CD4-positive, alpha-beta T cell (primary cell): ENCODE measurements at regions not wholly inside any gene's neighbourhood (a gene's known extent, or its start where the extent isn't known, plus 50 kb on each side); places are given as distances from the start of the nearest gene placed in this dataset.

Experiments used
- ATAC-seq: fragments of 200-7000 bp; cut with Tn5 transposase; one replicate; pipeline ENCODE4 v1.10.0; 2022; ENCODE audit warnings: mild to moderate bottlenecking; ENCODE audit not compliant: poor library complexity
- CTCF ChIA-PET: fragments of 350-600 bp; sonication (Branson Sonifier 250); formaldehyde crosslinking; loops from one replicate; lab custom pipeline; 2021; ENCODE audit warnings: antibody characterized with exemption, inconsistent platforms; lab: Charles Lee
- POLR2A ChIA-PET: fragments of 350-600 bp; sonication (Branson Sonifier 250); formaldehyde crosslinking; loops from one replicate; lab custom pipeline; 2021; ENCODE audit warnings: antibody characterized with exemption, inconsistent platforms; lab: Charles Lee
- DNase-seq, 14 experiments: peaks; one replicate each; pipeline ENCODE4 v3.0.0-alpha.2; 2013 to 2020; ENCODE audit warnings: mixed read lengths in 2 of 14
- H3K27ac ChIP-seq, 2 donors: one replicate each; pipeline versions ENCODE4 v1.5.1 to v1.7.0; 2013; ENCODE audit warnings: low read length in 2 of 2, low read depth in 1 of 2, mild to moderate bottlenecking in 1 of 2
- H3K27me3 ChIP-seq, 2 experiments: 1 replicate in 1 of 2; 2 replicates in 1 of 2; pipeline versions ENCODE4 v1.6.1 to v1.7.0; 2013; ENCODE audit warnings: low read length in 2 of 2, control low read depth in 1 of 2, mild to moderate bottlenecking in 1 of 2, moderate library complexity in 1 of 2; ENCODE audit not compliant: insufficient read depth in 2 of 2, control insufficient read depth in 1 of 2
- H3K36me3 ChIP-seq: one replicate; pipeline ENCODE4 v1.6.1; 2013; ENCODE audit warnings: low read length, control low read depth; ENCODE audit not compliant: insufficient read depth
- H3K4me1 ChIP-seq: one replicate; pipeline ENCODE4 v1.6.1; 2013; ENCODE audit warnings: low read length, control low read depth; ENCODE audit not compliant: insufficient read depth
- H3K4me3 ChIP-seq: one replicate; pipeline ENCODE4 v1.5.1; 2013; ENCODE audit warnings: mild to moderate bottlenecking, low read length, moderate library complexity
- H3K9me3 ChIP-seq, 2 experiments: 1 replicate in 1 of 2; 2 replicates in 1 of 2; pipeline versions ENCODE4 v1.6.1 to v1.7.0; 2013; ENCODE audit warnings: low read length in 2 of 2, mild to moderate bottlenecking in 2 of 2, control low read depth in 1 of 2, moderate library complexity in 1 of 2; ENCODE audit not compliant: control insufficient read depth in 1 of 2, insufficient read depth in 1 of 2
- H3K27ac Mint-ChIP-seq: one replicate; pipeline ENCODE4 v1.8.0; 2020; ENCODE audit warnings: mixed read lengths
- H3K27me3 Mint-ChIP-seq: one replicate; pipeline ENCODE4 v1.8.0; 2021; ENCODE audit warnings: mixed read lengths
- H3K36me3 Mint-ChIP-seq: one replicate; pipeline ENCODE4 v1.8.0; 2021; ENCODE audit warnings: low read depth, mixed read lengths
- H3K4me1 Mint-ChIP-seq: one replicate; pipeline ENCODE4 v1.8.0; 2021; ENCODE audit warnings: low read depth, mixed read lengths
- H3K4me3 Mint-ChIP-seq: one replicate; pipeline ENCODE4 v1.8.0; 2020; ENCODE audit warnings: mild to moderate bottlenecking, mixed read lengths
- H3K9me3 Mint-ChIP-seq: one replicate; pipeline ENCODE4 v1.8.0; 2020; ENCODE audit warnings: mixed read lengths
- intact Hi-C, 2 experiments: fragments of 100-400 bp; cut with DNase I in 1 of 2; cut with micrococcal nuclease in 1 of 2; formaldehyde crosslinking; loops; one replicate each; pipeline versions ENCODE4 v1.15.1 to v1.9.0; 2023 to 2025; cut with DNase I, micrococcal nuclease
- TF ChIP-seq, protein P1 (sequence below): fragments of 200-600 bp; IDR thresholded peaks from one replicate; pipeline ENCODE4 v1.8.0; 2022; ENCODE audit warnings: antibody characterized with exemption, mild to moderate bottlenecking

- DNase-seq (no peak), ATAC-seq (no peak)
- H3K9me3 Mint-ChIP-seq, result no peaks in the 10 kb centered on the region
- TF ChIP-seq, protein P1, sequence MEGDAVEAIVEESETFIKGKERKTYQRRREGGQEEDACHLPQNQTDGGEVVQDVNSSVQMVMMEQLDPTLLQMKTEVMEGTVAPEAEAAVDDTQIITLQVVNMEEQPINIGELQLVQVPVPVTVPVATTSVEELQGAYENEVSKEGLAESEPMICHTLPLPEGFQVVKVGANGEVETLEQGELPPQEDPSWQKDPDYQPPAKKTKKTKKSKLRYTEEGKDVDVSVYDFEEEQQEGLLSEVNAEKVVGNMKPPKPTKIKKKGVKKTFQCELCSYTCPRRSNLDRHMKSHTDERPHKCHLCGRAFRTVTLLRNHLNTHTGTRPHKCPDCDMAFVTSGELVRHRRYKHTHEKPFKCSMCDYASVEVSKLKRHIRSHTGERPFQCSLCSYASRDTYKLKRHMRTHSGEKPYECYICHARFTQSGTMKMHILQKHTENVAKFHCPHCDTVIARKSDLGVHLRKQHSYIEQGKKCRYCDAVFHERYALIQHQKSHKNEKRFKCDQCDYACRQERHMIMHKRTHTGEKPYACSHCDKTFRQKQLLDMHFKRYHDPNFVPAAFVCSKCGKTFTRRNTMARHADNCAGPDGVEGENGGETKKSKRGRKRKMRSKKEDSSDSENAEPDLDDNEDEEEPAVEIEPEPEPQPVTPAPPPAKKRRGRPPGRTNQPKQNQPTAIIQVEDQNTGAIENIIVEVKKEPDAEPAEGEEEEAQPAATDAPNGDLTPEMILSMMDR, result no peak
- no peak overlapping the region for H3K4me3 ChIP-seq
- H3K9me3 ChIP-seq, result no peaks in the 10 kb centered on the region
- H3K27me3 ChIP-seq, result no peaks in the 10 kb centered on the region
- POLR2A ChIA-PET, result no interaction called here
- no peaks in the 10 kb centered on the region for H3K36me3 Mint-ChIP-seq
- no peak overlapping the region for H3K27ac Mint-ChIP-seq
- no peaks in the 10 kb centered on the region for H3K4me1 Mint-ChIP-seq
- no peaks in the 10 kb centered on the region for H3K36me3 ChIP-seq
- H3K4me1 ChIP-seq, result no peaks in the 10 kb centered on the region
- intact Hi-C loops, result no loop called here
- peaks cover 4% of the 10 kb centered on the region for H3K27me3 Mint-ChIP-seq
- no peak overlapping the region for H3K4me3 Mint-ChIP-seq
- H3K27ac ChIP-seq, result no peak overlapping the region
- CTCF ChIA-PET, result no interaction called here
These were observed 140.8 kb upstream of the ZNF462 start for GRCh38 chr9:106722051-106722753.

DNA sequence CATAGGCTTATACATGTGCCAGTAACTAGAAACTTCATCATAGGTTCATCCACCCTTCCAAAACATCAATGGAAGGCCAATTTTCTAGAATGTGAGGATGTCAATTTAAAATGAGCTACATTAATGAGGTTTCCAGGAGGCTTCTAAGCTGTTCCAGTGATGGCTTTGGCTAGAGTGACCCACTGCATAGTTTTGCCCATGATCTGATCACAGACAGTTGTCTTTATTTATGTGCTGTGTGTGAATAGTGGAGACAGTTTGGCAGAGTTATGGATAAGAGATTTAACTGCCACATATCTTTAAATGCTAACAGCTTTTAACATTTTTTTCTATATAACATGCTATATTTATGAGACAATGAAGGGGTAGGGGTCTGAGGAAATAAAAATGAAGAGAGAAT, 139.0 kb upstream of the ZNF462 start:
- no peak overlapping the region for H3K4me3 Mint-ChIP-seq
- no peak overlapping the region for H3K4me3 ChIP-seq
- no peaks in the 10 kb centered on the region for H3K9me3 Mint-ChIP-seq
- ChIA-PET POLR2A (no interaction called here), CTCF (no interaction called here)
- peaks cover 4% of the 10 kb centered on the region for H3K27me3 Mint-ChIP-seq
- TF ChIP-seq, protein P1, result no peak
- intact Hi-C loops, result no loop called here
- H3K36me3 ChIP-seq, result no peaks in the 10 kb centered on the region
- no peak overlapping the region for H3K27ac Mint-ChIP-seq
- DNase-seq (no peak), ATAC-seq (no peak)
- no peaks in the 10 kb centered on the region for H3K27me3 ChIP-seq
- no peaks in the 10 kb centered on the region for H3K9me3 ChIP-seq
- no peaks in the 10 kb centered on the region for H3K4me1 ChIP-seq
- H3K36me3 Mint-ChIP-seq, result no peaks in the 10 kb centered on the region
- no peaks in the 10 kb centered on the region for H3K4me1 Mint-ChIP-seq
- H3K27ac ChIP-seq, result no peak overlapping the region

- POLR2A ChIA-PET, result no interaction called here
- TF ChIP-seq, protein P1, result no peak
- Mint-ChIP-seq H3K36me3 (no peaks in the 10 kb centered on the region), H3K4me3 (no peak overlapping the region), H3K9me3 (no peaks in the 10 kb centered on the region), H3K27me3 (peaks cover 4% of the 10 kb centered on the region), H3K4me1 (no peaks in the 10 kb centered on the region), H3K27ac (no peak overlapping the region)
- intact Hi-C loops, result no loop called here
- ATAC-seq (no peak), DNase-seq (no peak)
- no peaks in the 10 kb centered on the region for H3K4me1 ChIP-seq
- no peaks in the 10 kb centered on the region for H3K36me3 ChIP-seq
- CTCF ChIA-PET, result no interaction called here
- no peak overlapping the region for H3K27ac ChIP-seq
- H3K4me3 ChIP-seq, result no peak overlapping the region
- no peaks in the 10 kb centered on the region for H3K9me3 ChIP-seq
- no peaks in the 10 kb centered on the region for H3K27me3 ChIP-seq
These were observed 138.4 kb upstream of the ZNF462 start for GRCh38 chr9:106724566-106724965.
